ENCODE measurements at regions not wholly inside any gene's neighbourhood (a gene's known extent, or its start where the extent isn't known, plus 50 kb on each side); places are given as distances from the start of the nearest gene placed in this dataset.

DNA sequence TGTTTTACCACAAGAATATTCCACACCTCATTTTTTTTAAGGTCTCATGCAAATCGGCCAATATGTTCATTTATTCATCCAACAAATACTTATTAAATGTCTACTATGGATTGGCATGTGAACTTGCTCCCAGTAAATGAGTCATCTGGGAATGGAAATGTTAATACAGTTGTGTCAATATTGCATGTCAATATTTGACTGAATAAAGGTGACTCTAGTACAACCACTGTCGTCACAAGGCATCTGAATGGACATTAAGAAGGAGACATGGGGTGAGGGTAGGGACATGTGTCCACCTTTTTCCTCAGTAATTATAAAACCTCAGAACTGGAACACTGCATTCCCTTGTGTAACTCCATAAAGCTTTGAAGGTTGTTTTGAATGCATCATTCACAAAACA is 365.4 kb downstream of the ADCYAP1 start:
- H3K4me3 ChIP-seq (ENCODE audit: insufficient read depth, low read length): no peak overlapping the region
- peaks cover 5% of the 10 kb centered on the region for H3K9me3 ChIP-seq (ENCODE audit: low read depth, low read length)
- no peaks in the 10 kb centered on the region for H3K27me3 ChIP-seq (ENCODE audit: insufficient read depth, low read length)
- H3K4me1 ChIP-seq (ENCODE audit: insufficient read depth, low read length): no peaks in the 10 kb centered on the region
- no peaks in the 10 kb centered on the region for H3K36me3 ChIP-seq (ENCODE audit: insufficient read depth, low read length)
- no peaks in the 10 kb centered on the region for H3K79me2 ChIP-seq (ENCODE audit: insufficient read depth, low read length)
- H4K20me1 ChIP-seq (ENCODE audit: insufficient read depth, low read length): no peaks in the 10 kb centered on the region
- TF ChIP-seq CTCF (IDR thresholded peaks at IDR 0.05; ENCODE audit: extremely low read depth, low read depth, low read length): no peak
- no peak overlapping the region for H3K4me2 ChIP-seq (ENCODE audit: insufficient read depth, low read length)
- DNase-seq (ENCODE audit: insufficient read length, low spot score, missing footprints): no peak
- no peak overlapping the region for H2AFZ ChIP-seq (ENCODE audit: low read length)
- H3K27ac ChIP-seq (ENCODE audit: low read depth, low read length): no peak overlapping the region

- DNase-seq (ENCODE audit: insufficient read length, low spot score, missing footprints): no peak
- Histone ChIP-seq H3K36me3 (ENCODE audit: insufficient read depth, low read length) (no peaks in the 10 kb centered on the region), H3K27ac (ENCODE audit: low read depth, low read length) (no peak overlapping the region), H3K4me3 (ENCODE audit: insufficient read depth, low read length) (no peak overlapping the region), H3K4me2 (ENCODE audit: insufficient read depth, low read length) (no peak overlapping the region), H3K4me1 (ENCODE audit: insufficient read depth, low read length) (no peaks in the 10 kb centered on the region), H3K9me3 (ENCODE audit: low read depth, low read length) (peaks cover 11% of the 10 kb centered on the region), H4K20me1 (ENCODE audit: insufficient read depth, low read length) (no peaks in the 10 kb centered on the region), H3K27me3 (ENCODE audit: insufficient read depth, low read length) (no peaks in the 10 kb centered on the region), H2AFZ (ENCODE audit: low read length) (no peak overlapping the region), H3K79me2 (ENCODE audit: insufficient read depth, low read length) (no peaks in the 10 kb centered on the region)
- no peak for TF ChIP-seq CTCF (IDR thresholded peaks at IDR 0.05; ENCODE audit: extremely low read depth, low read depth, low read length)
These were observed 368.8 kb downstream of the ADCYAP1 start for GRCh38 chr18:1273469-1273868.

- no peak overlapping the region for H3K4me2 ChIP-seq (ENCODE audit: insufficient read depth, low read length)
- no peaks in the 10 kb centered on the region for H3K36me3 ChIP-seq (ENCODE audit: insufficient read depth, low read length)
- H3K79me2 ChIP-seq (ENCODE audit: insufficient read depth, low read length): no peaks in the 10 kb centered on the region
- no peak for TF ChIP-seq CTCF (IDR thresholded peaks at IDR 0.05; ENCODE audit: extremely low read depth, low read depth, low read length)
- H2AFZ ChIP-seq (ENCODE audit: low read length): no peak overlapping the region
- no peaks in the 10 kb centered on the region for H3K4me1 ChIP-seq (ENCODE audit: insufficient read depth, low read length)
- no peaks in the 10 kb centered on the region for H3K9me3 ChIP-seq (ENCODE audit: low read depth, low read length)
- no peaks in the 10 kb centered on the region for H3K27me3 ChIP-seq (ENCODE audit: insufficient read depth, low read length)
- no peak overlapping the region for H3K4me3 ChIP-seq (ENCODE audit: insufficient read depth, low read length)
- H4K20me1 ChIP-seq (ENCODE audit: insufficient read depth, low read length): no peaks in the 10 kb centered on the region
- no peak overlapping the region for H3K27ac ChIP-seq (ENCODE audit: low read depth, low read length)
- DNase-seq (ENCODE audit: insufficient read length, low spot score, missing footprints): no peak
These were observed 387.5 kb downstream of the ADCYAP1 start for GRCh38 chr18:1292167-1292566.

DNA sequence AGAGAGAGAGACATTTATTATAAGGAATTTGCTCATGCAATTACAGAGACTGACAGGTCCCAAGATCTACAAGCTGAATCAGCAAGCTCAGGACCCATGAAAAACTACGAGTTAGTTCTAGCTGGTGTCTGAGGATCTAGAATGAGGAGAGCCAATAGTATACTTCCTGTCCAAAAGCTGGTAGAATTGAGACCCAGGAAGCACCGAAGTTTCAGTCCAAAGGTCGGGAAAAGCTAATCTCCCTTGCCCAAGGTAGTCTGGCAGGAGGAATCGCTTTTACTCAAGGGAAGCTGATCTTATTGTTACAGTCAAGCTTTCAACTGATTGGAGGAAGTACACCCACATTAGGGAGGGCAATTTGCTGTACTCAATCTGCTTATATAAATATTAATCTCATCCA is 389.6 kb downstream of the ADCYAP1 start:
- H3K4me1 ChIP-seq (ENCODE audit: insufficient read depth, low read length): no peaks in the 10 kb centered on the region
- H3K27ac ChIP-seq (ENCODE audit: low read depth, low read length): no peak overlapping the region
- DNase-seq (ENCODE audit: insufficient read length, low spot score, missing footprints): no peak
- H3K36me3 ChIP-seq (ENCODE audit: insufficient read depth, low read length): no peaks in the 10 kb centered on the region
- H3K9me3 ChIP-seq (ENCODE audit: low read depth, low read length): no peaks in the 10 kb centered on the region
- no peaks in the 10 kb centered on the region for H3K27me3 ChIP-seq (ENCODE audit: insufficient read depth, low read length)
- TF ChIP-seq CTCF (IDR thresholded peaks at IDR 0.05; ENCODE audit: extremely low read depth, low read depth, low read length): no peak
- no peaks in the 10 kb centered on the region for H3K79me2 ChIP-seq (ENCODE audit: insufficient read depth, low read length)
- H2AFZ ChIP-seq (ENCODE audit: low read length): no peak overlapping the region
- H3K4me2 ChIP-seq (ENCODE audit: insufficient read depth, low read length): no peak overlapping the region
- no peaks in the 10 kb centered on the region for H4K20me1 ChIP-seq (ENCODE audit: insufficient read depth, low read length)
- H3K4me3 ChIP-seq (ENCODE audit: insufficient read depth, low read length): no peak overlapping the region

Data from osteoblast (primary cell).